ENCODE measurements at regions not wholly inside any gene's neighbourhood (a gene's known extent, or its start where the extent isn't known, plus 50 kb on each side); places are given as distances from the start of the nearest gene placed in this dataset.

- Histone ChIP-seq H2BK20ac (ENCODE audit: low read depth, low read length, poor library complexity, severe bottlenecking) (no peak overlapping the region), H3K4me2 (ENCODE audit: insufficient read depth, insufficient read length, low read length) (no peak overlapping the region), H4K5ac (ENCODE audit: insufficient read length, low read depth, low read length) (no peak overlapping the region), H2BK5ac (ENCODE audit: insufficient read length, low read length) (no peak overlapping the region), H3K23me2 (ENCODE audit: insufficient read length, low read depth, low read length, poor library complexity, severe bottlenecking) (no peaks in the 10 kb centered on the region), H3T11ph (ENCODE audit: low read length) (no peak overlapping the region), H2AFZ (ENCODE audit: low read length) (peak overlapping the region; percentile 78), H3K56ac (ENCODE audit: insufficient read length, low read depth, low read length) (no peak overlapping the region), H3K79me1 (ENCODE audit: insufficient read depth, low read depth, low read length, poor library complexity, severe bottlenecking) (no peaks in the 10 kb centered on the region), H2BK15ac (ENCODE audit: low read depth, low read length) (no peak overlapping the region), H4K91ac (ENCODE audit: insufficient read length, low read depth, low read length) (no peak overlapping the region), H3K4ac (ENCODE audit: low read depth, low read length) (no peak overlapping the region), H3K9ac (ENCODE audit: extremely low read depth, insufficient read length, low read length) (no peak overlapping the region), H3K9me3 (ENCODE audit: control insufficient read depth, low read depth, low read length) (peaks cover 23% of the 10 kb centered on the region), H2AK5ac (ENCODE audit: insufficient read length, low read length) (no peak overlapping the region), H3K4me1 (ENCODE audit: insufficient read depth, low read length) (no peaks in the 10 kb centered on the region), H3K79me2 (ENCODE audit: insufficient read depth, low read length) (no peaks in the 10 kb centered on the region), H3K14ac (ENCODE audit: insufficient read depth, low read length) (no peak overlapping the region), H3K18ac (ENCODE audit: insufficient read length, low read depth, low read length) (no peak overlapping the region), H3K23ac (ENCODE audit: insufficient read length, low read depth, low read length) (no peak overlapping the region), H4K20me1 (ENCODE audit: control insufficient read depth, insufficient read depth, insufficient read length) (no peaks in the 10 kb centered on the region), H2BK12ac (ENCODE audit: insufficient read length, low read depth, low read length) (no peak overlapping the region), H2BK120ac (ENCODE audit: low read depth, low read length, poor library complexity, severe bottlenecking) (no peak overlapping the region), H4K8ac (replicated peaks; ENCODE audit: insufficient read length, low read depth, low read length) (no peak overlapping the region), H3K27ac (ENCODE audit: insufficient read length, low read depth, low read length) (no peak overlapping the region), H3K27me3 (ENCODE audit: insufficient read depth, low read length) (no peaks in the 10 kb centered on the region)
- no peak for DNase-seq
- H3K4me1 Mint-ChIP-seq, result peaks cover 0 to 5% of the 10 kb centered on the region in 2 experiments; a peak in 1 of 4 replicates
- no peak overlapping the region for H3K4me3 Mint-ChIP-seq
- H3K9me3 Mint-ChIP-seq, result peaks cover 48 to 59% of the 10 kb centered on the region in 2 experiments
- TF ChIP-seq CTCF (conservative IDR thresholded peaks at IDR 0.05), result peak; percentile 53; the same call in 2 of the 3 replicates
- no peaks in the 10 kb centered on the region; a peak in 2 of 7 replicates for H3K36me3 Mint-ChIP-seq (ENCODE audit: insufficient read depth in 1 of 3, low read depth in 3 of 3)
- no peak overlapping the region for H3K27ac Mint-ChIP-seq
- H3K27me3 Mint-ChIP-seq (ENCODE audit: low read depth), result no peaks in the 10 kb centered on the region
- WGBS (ENCODE audit: extremely low coverage, insufficient read length, low lambda C conversion rate), result no CpG with 5 or more reads among the region's 4 CpGs
Measured at GRCh38 chrX:51215266-51215665, 117.4 kb upstream of the NUDT10 start.
